Ammon's horn (tissue), 1 donor: ENCODE measurements at regions not wholly inside any gene's neighbourhood (a gene's known extent, or its start where the extent isn't known, plus 50 kb on each side); places are given as distances from the start of the nearest gene placed in this dataset.
A peak's percentile ranks its signal among the peaks of the same experiment; 100 is the strongest.
"Not testable (repeated sequence)": the region's sequence is repeated elsewhere in the genome, so short reads cannot be mapped to it uniquely, and the experiment has no call there.

Experiments used
- DNase-seq: peaks from one replicate; pipeline ENCODE4 v3.0.0-alpha.2; 2016; ENCODE audit warnings: low spot score

GRCh38 chr14:71165121-71166031 lies 258.1 kb downstream of the PCNX1 start:
- no peak for DNase-seq

GRCh38 chr14:71166180-71166837 lies 259.1 kb downstream of the PCNX1 start:
- DNase-seq: peak; percentile 78

- not testable (repeated sequence) for DNase-seq
These were observed 260.2 kb downstream of the PCNX1 start for GRCh38 chr14:71167325-71167950.

GRCh38 chr14:71168161-71168560 lies 260.9 kb downstream of the PCNX1 start:
- DNase-seq: not testable (repeated sequence)

- no peak for DNase-seq
These were observed 261.5 kb downstream of the PCNX1 start for GRCh38 chr14:71168564-71169427.

- peak; percentile 70 for DNase-seq
These were observed 262.6 kb downstream of the PCNX1 start for GRCh38 chr14:71169861-71170260.

- no peak for DNase-seq
These were observed 268.2 kb downstream of the PCNX1 start for GRCh38 chr14:71175491-71175890.

- DNase-seq: no peak
These were observed 271.8 kb downstream of the PCNX1 start for GRCh38 chr14:71179066-71179465.

- no peak for DNase-seq
These were observed 273.1 kb downstream of the PCNX1 start for GRCh38 chr14:71180397-71180796.

- no peak for DNase-seq
These were observed 274.1 kb downstream of the PCNX1 start for GRCh38 chr14:71181215-71182003.

GRCh38 chr14:71183876-71184689 lies 276.8 kb downstream of the PCNX1 start:
- DNase-seq: peak; percentile 41

GRCh38 chr14:71185637-71186036 lies 278.4 kb downstream of the PCNX1 start:
- DNase-seq: no peak

GRCh38 chr14:71187633-71188356 lies 280.5 kb downstream of the PCNX1 start:
- no peak for DNase-seq

GRCh38 chr14:71190770-71191374 lies 283.6 kb downstream of the PCNX1 start:
- DNase-seq: no peak

- DNase-seq: no peak
These were observed 286.4 kb downstream of the PCNX1 start for GRCh38 chr14:71193663-71194062.

GRCh38 chr14:71194251-71194650 lies 287.0 kb downstream of the PCNX1 start:
- DNase-seq: no peak

GRCh38 chr14:71196921-71197320 lies 289.7 kb downstream of the PCNX1 start:
- no peak for DNase-seq

GRCh38 chr14:71198687-71199086 lies 291.4 kb downstream of the PCNX1 start:
- DNase-seq: no peak

GRCh38 chr14:71201840-71202239 lies 294.6 kb downstream of the PCNX1 start:
- no peak for DNase-seq
